ENCODE measurements at regions not wholly inside any gene's neighbourhood (a gene's known extent, or its start where the extent isn't known, plus 50 kb on each side); places are given as distances from the start of the nearest gene placed in this dataset.

GRCh38 chr5:15425766-15426165, 74.2 kb upstream of the FBXL7 start:
- Histone ChIP-seq H3K4me1 (ENCODE audit: control insufficient read depth in 2 of 2, insufficient read depth in 2 of 2, low read length in 2 of 2) (no peaks in the 10 kb centered on the region), H3K4me2 (replicated peaks; ENCODE audit: low read depth, low read length, poor library complexity, severe bottlenecking) (no peak overlapping the region), H3K9me3 (ENCODE audit: control extremely low read depth in 1 of 3, control insufficient read depth in 2 of 3, insufficient read depth in 1 of 3, low read length in 2 of 3) (no peaks in the 10 kb centered on the region), H3K9ac (ENCODE audit: low read length) (no peak overlapping the region), H3K4me3 (ENCODE audit: control extremely low read depth in 1 of 5, extremely low read depth in 1 of 5, insufficient read depth in 1 of 5, low read depth in 2 of 5, low read length in 4 of 5) (no peak overlapping the region), H3K27ac (ENCODE audit: low read length in 2 of 2) (no peak overlapping the region), H2AFZ (ENCODE audit: insufficient read depth, low read depth, low read length, poor library complexity, severe bottlenecking) (no peak overlapping the region), H4K20me1 (ENCODE audit: control insufficient read depth, insufficient read depth, low read length, poor library complexity, severe bottlenecking) (no peaks in the 10 kb centered on the region), H3K36me3 (replicated peaks in 1 of 2; ENCODE audit: control extremely low read depth in 1 of 2, control insufficient read depth in 1 of 2, extremely low read depth in 1 of 2, insufficient read depth in 2 of 2, low read length in 1 of 2) (no peaks in the 10 kb centered on the region), H3K27me3 (replicated peaks in 1 of 4; ENCODE audit: control extremely low read depth in 1 of 4, control insufficient read depth in 3 of 4, insufficient read depth in 4 of 4, low read length in 3 of 4) (no peaks in the 10 kb centered on the region), H3K79me2 (ENCODE audit: control insufficient read depth, insufficient read depth, low read length) (no peaks in the 10 kb centered on the region)
- H3K27me3 Mint-ChIP-seq = no peaks in the 10 kb centered on the region
- no peak for TF ChIP-seq CTCF (IDR thresholded peaks at IDR 0.05)
- TF ChIP-seq EZH2 (IDR thresholded peaks at IDR 0.05; ENCODE audit: borderline replicate concordance, insufficient read depth, low read depth, low read length, poor library complexity, severe bottlenecking) = no peak
- H3K27ac Mint-ChIP-seq = no peak overlapping the region
- H3K4me1 Mint-ChIP-seq = no peaks in the 10 kb centered on the region
- intact Hi-C loops (cut with micrococcal nuclease) = no loop called here
- no peak for DNase-seq
- 33% methylated on average over 1 of the region's 6 CpGs for WGBS (ENCODE audit: insufficient coverage)
- ATAC-seq (ENCODE audit: low read depth) = no peak
- ChIA-PET POLR2A (no interaction called here), CTCF (no interaction called here)
- peaks cover 3% of the 10 kb centered on the region for H3K9me3 Mint-ChIP-seq (ENCODE audit: insufficient read depth)
- H3K4me3 Mint-ChIP-seq = no peak overlapping the region

GRCh38 chr5:15424769-15425168, 75.2 kb upstream of the FBXL7 start:
- H3K4me1 ChIP-seq (ENCODE audit: control insufficient read depth in 2 of 2, insufficient read depth in 2 of 2, low read length in 2 of 2) = no peaks in the 10 kb centered on the region
- ChIA-PET POLR2A (no interaction called here), CTCF (no interaction called here)
- ATAC-seq (ENCODE audit: low read depth) (no peak), DNase-seq (no peak)
- H3K27ac ChIP-seq (ENCODE audit: low read length in 2 of 2) = no peak overlapping the region
- H3K9ac ChIP-seq (ENCODE audit: low read length) = no peak overlapping the region
- H3K4me2 ChIP-seq (replicated peaks; ENCODE audit: low read depth, low read length, poor library complexity, severe bottlenecking) = no peak overlapping the region
- intact Hi-C loops (cut with micrococcal nuclease) = no loop called here
- Mint-ChIP-seq H3K27ac (no peak overlapping the region), H3K4me1 (no peaks in the 10 kb centered on the region), H3K27me3 (no peaks in the 10 kb centered on the region), H3K4me3 (no peak overlapping the region), H3K9me3 (ENCODE audit: insufficient read depth) (peaks cover 3% of the 10 kb centered on the region)
- H3K4me3 ChIP-seq (ENCODE audit: control extremely low read depth in 1 of 5, extremely low read depth in 1 of 5, insufficient read depth in 1 of 5, low read depth in 2 of 5, low read length in 4 of 5) = no peak overlapping the region
- H3K79me2 ChIP-seq (ENCODE audit: control insufficient read depth, insufficient read depth, low read length) = no peaks in the 10 kb centered on the region
- no peaks in the 10 kb centered on the region for H3K9me3 ChIP-seq (ENCODE audit: control extremely low read depth in 1 of 3, control insufficient read depth in 2 of 3, insufficient read depth in 1 of 3, low read length in 2 of 3)
- no peak for TF ChIP-seq EZH2 (IDR thresholded peaks at IDR 0.05; ENCODE audit: borderline replicate concordance, insufficient read depth, low read depth, low read length, poor library complexity, severe bottlenecking)
- TF ChIP-seq CTCF (IDR thresholded peaks at IDR 0.05) = no peak
- H2AFZ ChIP-seq (ENCODE audit: insufficient read depth, low read depth, low read length, poor library complexity, severe bottlenecking) = no peak overlapping the region
- no peaks in the 10 kb centered on the region for H3K36me3 ChIP-seq (replicated peaks in 1 of 2; ENCODE audit: control extremely low read depth in 1 of 2, control insufficient read depth in 1 of 2, extremely low read depth in 1 of 2, insufficient read depth in 2 of 2, low read length in 1 of 2)
- WGBS (ENCODE audit: insufficient coverage) = no CpG with 5 or more reads among the region's 3 CpGs
- H3K27me3 ChIP-seq (replicated peaks in 1 of 4; ENCODE audit: control extremely low read depth in 1 of 4, control insufficient read depth in 3 of 4, insufficient read depth in 4 of 4, low read length in 3 of 4) = no peaks in the 10 kb centered on the region
- no peaks in the 10 kb centered on the region for H4K20me1 ChIP-seq (ENCODE audit: control insufficient read depth, insufficient read depth, low read length, poor library complexity, severe bottlenecking)

All from B cell (primary cell).